Left ventricle myocardium inferior (tissue), 1 donor: ENCODE measurements at regions not wholly inside any gene's neighbourhood (a gene's known extent, or its start where the extent isn't known, plus 50 kb on each side); places are given as distances from the start of the nearest gene placed in this dataset.

Source experiments
- DNase-seq: peaks from one replicate; pipeline ENCODE4 v3.0.0-alpha.2; 2020
- H3K27ac ChIP-seq: fragments of 200-600 bp; replicated peaks from 2 replicates; pipeline ENCODE4 v1.8.0; 2021
- H3K27me3 ChIP-seq: fragments of 200-600 bp; 2 replicates; pipeline ENCODE4 v1.8.0; 2021; ENCODE audit warnings: low read depth
- H3K36me3 ChIP-seq: fragments of 200-600 bp; 2 replicates; pipeline ENCODE4 v1.8.0; 2021
- H3K4me1 ChIP-seq: fragments of 200-600 bp; 2 replicates; pipeline ENCODE4 v1.8.0; 2021
- H3K4me3 ChIP-seq: fragments of 200-600 bp; 2 replicates; pipeline ENCODE4 v1.8.0; 2021; ENCODE audit warnings: mild to moderate bottlenecking, moderate library complexity
- H3K9me3 ChIP-seq: fragments of 200-600 bp; replicated peaks from 2 replicates; pipeline ENCODE4 v1.8.0; 2021
- CTCF ChIP-seq: fragments of 200-600 bp; IDR thresholded peaks from 2 replicates; pipeline ENCODE4 v1.8.0; 2021; ENCODE audit warnings: antibody characterized with exemption, mild to moderate bottlenecking, borderline replicate concordance
- intact Hi-C: fragments of 100-400 bp; cut with micrococcal nuclease; formaldehyde crosslinking; loops from one replicate; pipeline ENCODE4 v1.11.0; 2022
- donor health status: DM: no; HTN: yes; CAD: no; lungs with severe emphysema.

GRCh38 chr13:65093357-65093756 is 2136.8 kb downstream of the PCDH9 start:
- intact Hi-C loops, result no loop called here
- Histone ChIP-seq H3K27ac (no peak overlapping the region), H3K9me3 (no peaks in the 10 kb centered on the region), H3K4me3 (no peak overlapping the region), H3K4me1 (no peaks in the 10 kb centered on the region), H3K36me3 (no peaks in the 10 kb centered on the region), H3K27me3 (no peaks in the 10 kb centered on the region)
- no peak for DNase-seq
- TF ChIP-seq CTCF, result no peak

GRCh38 chr13:65091031-65091430 is 2139.1 kb downstream of the PCDH9 start:
- TF ChIP-seq CTCF, result no peak
- intact Hi-C loops, result no loop called here

GRCh38 chr13:65090186-65090585 is 2139.9 kb downstream of the PCDH9 start:
- Histone ChIP-seq H3K27me3 (no peaks in the 10 kb centered on the region), H3K9me3 (no peaks in the 10 kb centered on the region), H3K36me3 (no peaks in the 10 kb centered on the region), H3K4me3 (no peak overlapping the region), H3K4me1 (no peaks in the 10 kb centered on the region), H3K27ac (no peak overlapping the region)
- TF ChIP-seq CTCF, result no peak
- no peak for DNase-seq
- intact Hi-C loops, result no loop called here

More at GRCh38 chr13:65091031-65091430, 2139.1 kb downstream of the PCDH9 start:
- Histone ChIP-seq H3K4me1 (no peaks in the 10 kb centered on the region), H3K27ac (no peak overlapping the region), H3K4me3 (no peak overlapping the region), H3K27me3 (no peaks in the 10 kb centered on the region), H3K36me3 (no peaks in the 10 kb centered on the region), H3K9me3 (no peaks in the 10 kb centered on the region)
- no peak for DNase-seq

GRCh38 chr13:65088906-65089305 is 2141.2 kb downstream of the PCDH9 start:
- intact Hi-C loops, result no loop called here
- Histone ChIP-seq H3K27me3 (no peaks in the 10 kb centered on the region), H3K9me3 (peaks cover under 1% of the 10 kb centered on the region), H3K4me1 (no peaks in the 10 kb centered on the region), H3K4me3 (no peak overlapping the region), H3K36me3 (no peaks in the 10 kb centered on the region), H3K27ac (no peak overlapping the region)
- DNase-seq, result no peak
- no peak for TF ChIP-seq CTCF

- Histone ChIP-seq H3K4me1 (no peaks in the 10 kb centered on the region), H3K36me3 (no peaks in the 10 kb centered on the region), H3K9me3 (peaks cover 17% of the 10 kb centered on the region), H3K27ac (no peak overlapping the region), H3K27me3 (no peaks in the 10 kb centered on the region), H3K4me3 (no peak overlapping the region)
- TF ChIP-seq CTCF, result no peak
- intact Hi-C loops, result no loop called here
- no peak for DNase-seq
Measured at GRCh38 chr13:65085977-65086376, 2144.2 kb downstream of the PCDH9 start.

GRCh38 chr13:65074248-65074647 is 2155.9 kb downstream of the PCDH9 start:
- H3K27ac ChIP-seq, result no peak overlapping the region
- no peak overlapping the region for H3K4me3 ChIP-seq
- intact Hi-C loops, result no loop called here
- no peaks in the 10 kb centered on the region for H3K27me3 ChIP-seq
- DNase-seq, result no peak
- TF ChIP-seq CTCF, result no peak
- H3K4me1 ChIP-seq, result no peaks in the 10 kb centered on the region
- H3K36me3 ChIP-seq, result no peaks in the 10 kb centered on the region
- H3K9me3 ChIP-seq, result no peaks in the 10 kb centered on the region
